Stomach (tissue), 8 donors: ENCODE measurements at regions not wholly inside any gene's neighbourhood (a gene's known extent, or its start where the extent isn't known, plus 50 kb on each side); places are given as distances from the start of the nearest gene placed in this dataset.

Experiments
- DNase-seq, 2 donors: peaks; one replicate each; pipeline versions ENCODE4 v3.0.0 to v3.0.0-alpha.2; 2013 to 2019
- H3K27ac ChIP-seq, 5 donors: fragments of 200-600 bp in 4 of 5; sonication (generic) in 4 of 5; one replicate each; pipeline ENCODE4 v1.5.1; 2013 to 2019; ENCODE audit warnings: mild to moderate bottlenecking in 1 of 5, moderate library complexity in 1 of 5
- H3K27me3 ChIP-seq, 3 donors: fragments of 200-600 bp; sonication (generic); one replicate each; pipeline ENCODE4 v1.5.1; 2017 to 2019; ENCODE audit warnings: mixed run types in 1 of 3
- H3K36me3 ChIP-seq, 4 donors: fragments of 200-600 bp; sonication (generic); 1 replicate in 3 of 4; 2 replicates in 1 of 4; pipeline ENCODE4 v1.5.1; 2016 to 2019
- H3K4me1 ChIP-seq, 4 donors: fragments of 200-600 bp; sonication (generic); one replicate each; pipeline ENCODE4 v1.5.1; 2016 to 2019
- H3K4me3 ChIP-seq, 4 donors: fragments of 200-600 bp; sonication (generic) in 3 of 4; one replicate each; pipeline ENCODE4 v1.5.1; 2016 to 2019; ENCODE audit warnings: mild to moderate bottlenecking in 1 of 4
- H3K9me3 ChIP-seq, 4 donors: fragments of 200-600 bp; sonication (generic); one replicate each; pipeline ENCODE4 v1.5.1; 2016 to 2019
- CTCF ChIP-seq, 7 experiments: fragments of 450-650 bp in 4 of 7; fragments of 200-600 bp in 3 of 7; sonication (generic) in 3 of 7; IDR thresholded peaks; one replicate each; pipeline ENCODE4 v1.5.1; 2016 to 2019; ENCODE audit warnings: antibody characterized with exemption in 7 of 7, control low read depth in 2 of 7, mild to moderate bottlenecking in 1 of 7
- EP300 ChIP-seq: sonication (generic); formaldehyde crosslinking; IDR thresholded peaks from one replicate; pipeline ENCODE4 v1.6.1; 2017; ENCODE audit warnings: antibody characterized with exemption
- POLR2A ChIP-seq, 4 donors: fragments of 450-650 bp; IDR thresholded peaks; one replicate each; pipeline ENCODE4 v1.6.1; 2016; ENCODE audit warnings: antibody characterized with exemption in 4 of 4, control low read depth in 2 of 4, mild to moderate bottlenecking in 1 of 4, moderate library complexity in 1 of 4
- POLR2AphosphoS5 ChIP-seq, 3 donors: sonication (generic); formaldehyde crosslinking; IDR thresholded peaks; one replicate each; pipeline ENCODE4 v1.6.1; 2016; ENCODE audit warnings: antibody characterized with exemption in 3 of 3
- WGBS, 5 donors: extraction: QIAGEN DNeasy Blood & Tissue Kit in 3 of 5; methylation state at CpG; one replicate each; pipeline versions ENCODE4 v1.1.5 to v1.1.7; 2013 to 2018; 5-methylcytosine and 5-hydroxymethylcytosine counted together
- intact Hi-C: fragments of 100-400 bp; cut with DNase I; formaldehyde crosslinking; loops from one replicate; pipeline ENCODE4 v1.15.1; 2023; ENCODE audit warnings: low total_unique reads
- donor health status: healthy with polysubstance abuse.
- donor health status: Bipolar disorder and iron deficiency.
- donor health status: healthy.

GRCh38 chr5:71996789-71997188 lies 110.5 kb upstream of the MAP1B start:
- intact Hi-C loops, result no loop called here
- H3K36me3 ChIP-seq, result no peaks in the 10 kb centered on the region
- no peaks in the 10 kb centered on the region for H3K4me1 ChIP-seq
- TF ChIP-seq POLR2AphosphoS5 (IDR thresholded peaks at IDR 0.05) (no peak), EP300 (no peak), CTCF (IDR thresholded peaks at IDR 0.05) (no peak), POLR2A (IDR thresholded peaks at IDR 0.05) (no peak)
- WGBS, 5 donors, result 62 to 68% (median 64%) methylated on average over 2 of the region's 2 CpGs
- DNase-seq, result no peak
- no peak overlapping the region for H3K4me3 ChIP-seq
- H3K9me3 ChIP-seq, result no peaks in the 10 kb centered on the region
- H3K27ac ChIP-seq, result no peak overlapping the region
- no peaks in the 10 kb centered on the region for H3K27me3 ChIP-seq

DNA sequence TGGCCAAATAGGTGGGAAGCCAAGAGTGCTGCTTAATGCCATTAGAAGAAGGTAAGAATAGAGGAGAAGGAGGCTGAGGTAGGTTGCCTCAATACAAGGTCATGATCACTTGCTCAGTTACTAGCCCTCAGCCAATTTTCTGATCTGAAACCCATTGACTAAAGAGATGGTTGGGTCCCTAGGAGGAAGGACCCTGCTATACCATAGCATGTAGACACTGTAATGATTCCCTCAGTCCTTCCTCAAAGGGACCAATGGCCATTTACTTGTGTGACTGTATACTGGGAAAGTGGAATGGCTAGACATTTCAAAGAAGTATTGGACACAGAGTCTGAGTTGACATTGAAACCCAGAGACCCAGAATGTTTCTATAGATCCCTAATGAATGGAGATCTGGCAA lies 108.5 kb upstream of the MAP1B start:
- no peaks in the 10 kb centered on the region for H3K4me1 ChIP-seq
- no peak overlapping the region for H3K4me3 ChIP-seq
- no peaks in the 10 kb centered on the region for H3K27me3 ChIP-seq
- H3K27ac ChIP-seq, result no peak overlapping the region
- no peak for DNase-seq
- no peaks in the 10 kb centered on the region for H3K36me3 ChIP-seq
- TF ChIP-seq EP300, result no peak
- TF ChIP-seq POLR2A (IDR thresholded peaks at IDR 0.05), result no peak
- no peak for TF ChIP-seq POLR2AphosphoS5 (IDR thresholded peaks at IDR 0.05)
- intact Hi-C loops, result no loop called here
- no peaks in the 10 kb centered on the region for H3K9me3 ChIP-seq

- Histone ChIP-seq H3K4me1 (no peaks in the 10 kb centered on the region), H3K9me3 (no peaks in the 10 kb centered on the region), H3K4me3 (no peak overlapping the region), H3K27me3 (no peaks in the 10 kb centered on the region), H3K36me3 (no peaks in the 10 kb centered on the region), H3K27ac (no peak overlapping the region)
- DNase-seq, result no peak
- WGBS, 5 donors, result 81 to 95% (median 92%) methylated on average over 1 of the region's 1 CpG
- intact Hi-C loops, result no loop called here
- TF ChIP-seq CTCF (IDR thresholded peaks at IDR 0.05) (no peak), POLR2A (IDR thresholded peaks at IDR 0.05) (no peak), EP300 (no peak), POLR2AphosphoS5 (IDR thresholded peaks at IDR 0.05) (no peak)
These were observed 106.6 kb upstream of the MAP1B start for GRCh38 chr5:72000707-72001106.

GRCh38 chr5:72005671-72006070 lies 101.6 kb upstream of the MAP1B start:
- no peak for DNase-seq
- Histone ChIP-seq H3K9me3 (no peaks in the 10 kb centered on the region), H3K36me3 (no peaks in the 10 kb centered on the region), H3K4me3 (no peak overlapping the region), H3K27ac (no peak overlapping the region), H3K4me1 (no peaks in the 10 kb centered on the region), H3K27me3 (no peaks in the 10 kb centered on the region)
- TF ChIP-seq CTCF (IDR thresholded peaks at IDR 0.05), result no peak
- TF ChIP-seq POLR2A (IDR thresholded peaks at IDR 0.05), result no peak
- intact Hi-C loops, result no loop called here

GRCh38 chr5:72006361-72006760 lies 100.9 kb upstream of the MAP1B start:
- no peak overlapping the region for H3K27ac ChIP-seq
- no peaks in the 10 kb centered on the region for H3K27me3 ChIP-seq
- H3K9me3 ChIP-seq, result no peaks in the 10 kb centered on the region
- intact Hi-C loops, result no loop called here
- H3K4me1 ChIP-seq, result no peaks in the 10 kb centered on the region
- no peaks in the 10 kb centered on the region for H3K36me3 ChIP-seq
- no peak for DNase-seq
- no peak overlapping the region for H3K4me3 ChIP-seq
- no peak for TF ChIP-seq POLR2A (IDR thresholded peaks at IDR 0.05)
- no peak for TF ChIP-seq EP300
- TF ChIP-seq POLR2AphosphoS5 (IDR thresholded peaks at IDR 0.05), result no peak
- no peak for TF ChIP-seq CTCF (IDR thresholded peaks at IDR 0.05)
- 17 to 32% (median 21%) methylated on average over 1 of the region's 1 CpG for WGBS, 5 donors
